HCT116 (cell line): ENCODE measurements at regions not wholly inside any gene's neighbourhood (a gene's known extent, or its start where the extent isn't known, plus 50 kb on each side); places are given as distances from the start of the nearest gene placed in this dataset.

Experiments
- ATAC-seq: fragments of 200-7000 bp; cut with Tn5 transposase; 2 replicates; pipeline ENCODE4 v1.9.1; 2020; ENCODE audit warnings: mild to moderate bottlenecking, moderate library complexity
- BruUV-seq: library from RNA; stranded (reverse); fragments of 400-500 nt; replicated peaks from 2 replicates; lab custom pipeline; 2021; lab: Mats Ljungman, UMichigan
- CTCF ChIA-PET: fragments of 300-600 bp; sonication (Branson Sonifier 250); formaldehyde crosslinking; loops from one replicate; lab custom pipeline; 2021; ENCODE audit warnings: antibody characterized with exemption; lab: Charles Lee
- POLR2A ChIA-PET: fragments of 300-600, 350-600 bp; sonication (Branson Sonifier 250); formaldehyde crosslinking; loops from one replicate; lab custom pipeline; 2021; ENCODE audit warnings: antibody characterized with exemption; lab: Charles Lee
- RAD21 ChIA-PET, 2 experiments: fragments of 300-600 bp; sonication (Branson Sonifier 250); formaldehyde crosslinking; loops; one replicate each; lab custom pipeline; 2023; ENCODE audit warnings: low total read pairs in 2 of 2; ENCODE audit not compliant: uncharacterized antibody in 2 of 2, unreplicated experiment in 2 of 2, low non-redundant PET in 1 of 2; lab: Charles Lee
- DNase-seq: peaks from one replicate; pipeline ENCODE4 v3.0.0-alpha.2; 2010; ENCODE audit warnings: low read depth, low spot score
- H2AFZ ChIP-seq: fragments of 200-600 bp; shearing (Covaris generic), sonication (generic); 2 replicates; pipeline ENCODE4 v1.6.1; 2017; ENCODE audit warnings: low read depth, mixed run types, mixed read lengths, antibody characterized with exemption, low read length; ENCODE audit not compliant: poor library complexity, severe bottlenecking
- H3K27ac ChIP-seq: 2 replicates; pipeline ENCODE4 v1.5.1; 2012; ENCODE audit warnings: low read depth, low read length
- H3K27me3 ChIP-seq: fragments of 200-600 bp; sonication (generic); 2 replicates; pipeline ENCODE4 v1.6.1; 2016; ENCODE audit warnings: mixed run types, low read length, mixed read lengths; ENCODE audit not compliant: insufficient read depth
- H3K36me3 ChIP-seq, 2 experiments: fragments of 200-500 bp in 1 of 2; fragments of 200-600 bp in 1 of 2; sonication (Bioruptor generic) in 1 of 2; sonication (generic) in 1 of 2; 2 replicates each; pipeline versions ENCODE4 v1.5.1 to v1.6.1; 2014 to 2016; ENCODE audit warnings: low read length in 2 of 2, inconsistent platforms in 1 of 2, mixed read lengths in 1 of 2, mixed run types in 1 of 2; ENCODE audit not compliant: insufficient read depth in 2 of 2, control insufficient read depth in 1 of 2
- H3K4me1 ChIP-seq, 2 experiments: fragments of 200-600 bp in 1 of 2; sonication (generic) in 1 of 2; 2 replicates each; pipeline versions ENCODE4 v1.5.1 to v1.6.1; 2012 to 2017; ENCODE audit warnings: low read length in 2 of 2, inconsistent platforms in 1 of 2, mild to moderate bottlenecking in 1 of 2, mixed read lengths in 1 of 2, mixed run types in 1 of 2, moderate library complexity in 1 of 2; ENCODE audit not compliant: insufficient read depth in 2 of 2, control insufficient read depth in 1 of 2
- H3K4me2 ChIP-seq: fragments of 200-600 bp; sonication (generic); 2 replicates; pipeline ENCODE4 v1.6.1; 2017; ENCODE audit warnings: mixed run types, low read length, mixed read lengths
- H3K4me3 ChIP-seq, 2 experiments: fragments of 200-600 bp in 1 of 2; sonication (generic) in 1 of 2; replicated peaks in 1 of 2; 2 replicates each; pipeline ENCODE4 v1.5.1; 2011 to 2016; ENCODE audit warnings: low read length in 2 of 2, control low read depth in 1 of 2, low read depth in 1 of 2, mild to moderate bottlenecking in 1 of 2, mixed read lengths in 1 of 2, mixed run types in 1 of 2
- H3K79me2 ChIP-seq: fragments of 200-600 bp; sonication (generic); 2 replicates; pipeline ENCODE4 v1.6.1; 2017; ENCODE audit warnings: mild to moderate bottlenecking, mixed run types, low read length, moderate library complexity, mixed read lengths; ENCODE audit not compliant: insufficient read depth
- H3K9ac ChIP-seq: fragments of 200-600 bp; sonication (generic); 2 replicates; pipeline ENCODE4 v1.6.1; 2016; ENCODE audit warnings: low read length, mixed read lengths
- H3K9me2 ChIP-seq: fragments of 200-600 bp; sonication (generic), shearing (Covaris generic); 2 replicates; pipeline ENCODE4 v1.6.1; 2017; ENCODE audit warnings: mixed run types, mild to moderate bottlenecking, moderate library complexity; ENCODE audit not compliant: insufficient read depth
- H3K9me3 ChIP-seq, 2 experiments: fragments of 200-500 bp in 1 of 2; fragments of 200-600 bp in 1 of 2; sonication (Bioruptor generic) in 1 of 2; sonication (generic) in 1 of 2; 2 replicates each; pipeline ENCODE4 v1.6.1; 2014 to 2017; ENCODE audit warnings: low read length in 2 of 2, mixed read lengths in 2 of 2, inconsistent platforms in 1 of 2, low read depth in 1 of 2, mild to moderate bottlenecking in 1 of 2, mixed run types in 1 of 2, moderate library complexity in 1 of 2; ENCODE audit not compliant: control insufficient read depth in 1 of 2, insufficient read depth in 1 of 2
- H4K20me1 ChIP-seq: fragments of 200-600 bp; sonication (generic), shearing (Covaris generic); 2 replicates; pipeline ENCODE4 v1.6.1; 2017; ENCODE audit warnings: mixed run types, mild to moderate bottlenecking, moderate library complexity; ENCODE audit not compliant: insufficient read depth
- CBX3 ChIP-seq: IDR thresholded peaks from 2 replicates; pipeline ENCODE4 v1.6.1; 2012; ENCODE audit warnings: low read depth
- CEBPB ChIP-seq: IDR thresholded peaks from 2 replicates; pipeline ENCODE4 v1.6.1; 2012; ENCODE audit warnings: low read depth
- CTCF ChIP-seq, 3 experiments: fragments of 200-600 bp in 1 of 3; sonication (generic) in 1 of 3; IDR thresholded peaks in 2 of 3; conservative IDR thresholded peaks in 1 of 3; 2 replicates each; pipeline ENCODE4 v1.5.1; 2012 to 2017; ENCODE audit warnings: low read depth in 2 of 3, low read length in 2 of 3, antibody characterized with exemption in 1 of 3, borderline replicate concordance in 1 of 3, control low read depth in 1 of 3, mild to moderate bottlenecking in 1 of 3, mixed read lengths in 1 of 3, mixed run types in 1 of 3, moderate library complexity in 1 of 3; ENCODE audit not compliant: insufficient read depth in 1 of 3
- EZH2 ChIP-seq: fragments of 200-600 bp; sonication (generic); IDR thresholded peaks from 2 replicates; pipeline ENCODE4 v1.6.1; 2017; ENCODE audit warnings: antibody characterized with exemption, mixed run types
- EZH2phosphoT487 ChIP-seq: fragments of 200-600 bp; IDR thresholded peaks from 2 replicates; pipeline ENCODE4 v1.6.1; 2018; ENCODE audit warnings: antibody characterized with exemption, borderline replicate concordance
- FOSL1 ChIP-seq: IDR thresholded peaks from 2 replicates; pipeline ENCODE4 v1.6.1; 2012; ENCODE audit warnings: low read depth
- JUND ChIP-seq: IDR thresholded peaks from 2 replicates; pipeline ENCODE4 v1.6.1; 2012
- POLR2AphosphoS5 ChIP-seq: IDR thresholded peaks from 2 replicates; pipeline ENCODE4 v1.6.1; 2011; ENCODE audit warnings: mild to moderate bottlenecking, low read depth, low read length, moderate library complexity
- SIN3A ChIP-seq: IDR thresholded peaks from 2 replicates; pipeline ENCODE4 v1.6.1; 2012; ENCODE audit warnings: low read depth
- SP1 ChIP-seq: IDR thresholded peaks from 2 replicates; pipeline ENCODE4 v1.6.1; 2012; ENCODE audit warnings: low read depth
- TCF7L2 ChIP-seq: IDR thresholded peaks from 2 replicates; pipeline ENCODE4 v1.7.0; 2011; ENCODE audit warnings: borderline replicate concordance, inconsistent platforms; ENCODE audit not compliant: insufficient read depth, insufficient read length; ENCODE audit errors: extremely low read depth
- YY1 ChIP-seq: IDR thresholded peaks from 2 replicates; pipeline ENCODE4 v1.6.1; 2011; ENCODE audit warnings: low read length, low read depth, moderate library complexity, mild to moderate bottlenecking; ENCODE audit not compliant: insufficient replicate concordance; ENCODE audit errors: extremely low read depth
- intact Hi-C: fragments of 100-400 bp; cut with micrococcal nuclease; formaldehyde crosslinking; loops from 2 replicates; pipeline ENCODE4 v1.10.0; 2022
- TF ChIP-seq, protein P1 (sequence below): IDR thresholded peaks from 2 replicates; pipeline ENCODE4 v1.6.1; 2011; ENCODE audit warnings: mild to moderate bottlenecking, low read length, moderate library complexity; ENCODE audit not compliant: insufficient replicate concordance; ENCODE audit errors: extremely low read depth
- TF ChIP-seq, protein P2 (sequence below): IDR thresholded peaks from 2 replicates; pipeline ENCODE4 v1.6.1; 2012
- TF ChIP-seq, protein P3 (sequence below): IDR thresholded peaks from 2 replicates; pipeline ENCODE4 v1.6.1; 2012; ENCODE audit warnings: low read depth

DNA sequence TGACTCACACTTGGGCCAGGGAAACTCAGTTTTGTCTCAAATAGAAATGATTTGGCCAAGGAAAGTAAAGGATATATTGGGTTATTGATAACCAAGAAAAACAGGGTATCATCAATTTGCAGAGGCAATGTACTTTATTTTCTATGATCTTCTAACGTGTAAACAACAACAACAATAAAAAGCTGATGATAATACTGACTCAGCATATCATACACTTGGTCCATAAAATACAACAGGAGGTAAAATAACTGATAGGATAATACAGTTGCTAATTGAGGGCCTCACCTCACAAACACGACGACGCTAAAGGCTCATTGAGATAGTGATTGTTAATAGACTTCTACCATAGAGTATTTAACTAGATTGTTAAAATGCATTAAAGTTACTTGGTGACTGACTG is 774.0 kb upstream of the NOVA1 start:
- Histone ChIP-seq H3K9me2 (no peaks in the 10 kb centered on the region), H3K79me2 (no peaks in the 10 kb centered on the region), H2AFZ (no peak overlapping the region), H4K20me1 (no peaks in the 10 kb centered on the region), H3K27ac (no peak overlapping the region), H3K4me1 (no peaks in the 10 kb centered on the region), H3K9ac (no peak overlapping the region), H3K4me3 (no peak overlapping the region), H3K27me3 (no peaks in the 10 kb centered on the region), H3K4me2 (no peak overlapping the region), H3K9me3 (peaks cover 0 to 24% of the 10 kb centered on the region in 2 experiments; a peak in 2 of 4 replicates), H3K36me3 (no peaks in the 10 kb centered on the region)
- ChIA-PET RAD21 (no interaction called here), CTCF (no interaction called here), POLR2A (no interaction called here)
- TF ChIP-seq EZH2 (no peak), SIN3A (no peak), POLR2AphosphoS5 (no peak), CTCF (IDR thresholded peaks at IDR 0.05 in 2 of 3, conservative IDR thresholded peaks at IDR 0.05 in 1 of 3; ENCODE audit: borderline replicate concordance in 1 of 3, insufficient read depth in 1 of 3, low read depth in 2 of 3, low read length in 2 of 3) (no peak), CBX3 (no peak), FOSL1 (no peak), CEBPB (no peak), YY1 (no peak), JUND (no peak), TCF7L2 (no peak), EZH2phosphoT487 (no peak), SP1 (no peak)
- TF ChIP-seq, protein P1, sequence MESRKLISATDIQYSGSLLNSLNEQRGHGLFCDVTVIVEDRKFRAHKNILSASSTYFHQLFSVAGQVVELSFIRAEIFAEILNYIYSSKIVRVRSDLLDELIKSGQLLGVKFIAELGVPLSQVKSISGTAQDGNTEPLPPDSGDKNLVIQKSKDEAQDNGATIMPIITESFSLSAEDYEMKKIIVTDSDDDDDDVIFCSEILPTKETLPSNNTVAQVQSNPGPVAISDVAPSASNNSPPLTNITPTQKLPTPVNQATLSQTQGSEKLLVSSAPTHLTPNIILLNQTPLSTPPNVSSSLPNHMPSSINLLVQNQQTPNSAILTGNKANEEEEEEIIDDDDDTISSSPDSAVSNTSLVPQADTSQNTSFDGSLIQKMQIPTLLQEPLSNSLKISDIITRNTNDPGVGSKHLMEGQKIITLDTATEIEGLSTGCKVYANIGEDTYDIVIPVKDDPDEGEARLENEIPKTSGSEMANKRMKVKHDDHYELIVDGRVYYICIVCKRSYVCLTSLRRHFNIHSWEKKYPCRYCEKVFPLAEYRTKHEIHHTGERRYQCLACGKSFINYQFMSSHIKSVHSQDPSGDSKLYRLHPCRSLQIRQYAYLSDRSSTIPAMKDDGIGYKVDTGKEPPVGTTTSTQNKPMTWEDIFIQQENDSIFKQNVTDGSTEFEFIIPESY = no peak
- TF ChIP-seq, protein P2, sequence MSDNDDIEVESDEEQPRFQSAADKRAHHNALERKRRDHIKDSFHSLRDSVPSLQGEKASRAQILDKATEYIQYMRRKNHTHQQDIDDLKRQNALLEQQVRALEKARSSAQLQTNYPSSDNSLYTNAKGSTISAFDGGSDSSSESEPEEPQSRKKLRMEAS = no peak
- TF ChIP-seq, protein P3, sequence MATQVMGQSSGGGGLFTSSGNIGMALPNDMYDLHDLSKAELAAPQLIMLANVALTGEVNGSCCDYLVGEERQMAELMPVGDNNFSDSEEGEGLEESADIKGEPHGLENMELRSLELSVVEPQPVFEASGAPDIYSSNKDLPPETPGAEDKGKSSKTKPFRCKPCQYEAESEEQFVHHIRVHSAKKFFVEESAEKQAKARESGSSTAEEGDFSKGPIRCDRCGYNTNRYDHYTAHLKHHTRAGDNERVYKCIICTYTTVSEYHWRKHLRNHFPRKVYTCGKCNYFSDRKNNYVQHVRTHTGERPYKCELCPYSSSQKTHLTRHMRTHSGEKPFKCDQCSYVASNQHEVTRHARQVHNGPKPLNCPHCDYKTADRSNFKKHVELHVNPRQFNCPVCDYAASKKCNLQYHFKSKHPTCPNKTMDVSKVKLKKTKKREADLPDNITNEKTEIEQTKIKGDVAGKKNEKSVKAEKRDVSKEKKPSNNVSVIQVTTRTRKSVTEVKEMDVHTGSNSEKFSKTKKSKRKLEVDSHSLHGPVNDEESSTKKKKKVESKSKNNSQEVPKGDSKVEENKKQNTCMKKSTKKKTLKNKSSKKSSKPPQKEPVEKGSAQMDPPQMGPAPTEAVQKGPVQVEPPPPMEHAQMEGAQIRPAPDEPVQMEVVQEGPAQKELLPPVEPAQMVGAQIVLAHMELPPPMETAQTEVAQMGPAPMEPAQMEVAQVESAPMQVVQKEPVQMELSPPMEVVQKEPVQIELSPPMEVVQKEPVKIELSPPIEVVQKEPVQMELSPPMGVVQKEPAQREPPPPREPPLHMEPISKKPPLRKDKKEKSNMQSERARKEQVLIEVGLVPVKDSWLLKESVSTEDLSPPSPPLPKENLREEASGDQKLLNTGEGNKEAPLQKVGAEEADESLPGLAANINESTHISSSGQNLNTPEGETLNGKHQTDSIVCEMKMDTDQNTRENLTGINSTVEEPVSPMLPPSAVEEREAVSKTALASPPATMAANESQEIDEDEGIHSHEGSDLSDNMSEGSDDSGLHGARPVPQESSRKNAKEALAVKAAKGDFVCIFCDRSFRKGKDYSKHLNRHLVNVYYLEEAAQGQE = no peak
- ATAC-seq (no peak), DNase-seq (no peak)
- intact Hi-C loops = no loop called here
- no TSS peak for BruUV-seq
